Endodermal cell (in vitro differentiated cells): ENCODE measurements at regions not wholly inside any gene's neighbourhood (a gene's known extent, or its start where the extent isn't known, plus 50 kb on each side); places are given as distances from the start of the nearest gene placed in this dataset.

ENCODE experiments used
- DNase-seq: peaks from one replicate; pipeline ENCODE4 v3.0.0-alpha.2; 2017
- H3K27ac ChIP-seq: 2 replicates; pipeline ENCODE4 v1.5.1; 2013; ENCODE audit warnings: mild to moderate bottlenecking, low read depth, low read length, moderate library complexity
- H3K27me3 ChIP-seq: 2 replicates; pipeline ENCODE4 v1.6.1; 2013; ENCODE audit warnings: mild to moderate bottlenecking, low read length, moderate library complexity; ENCODE audit not compliant: insufficient read depth, control insufficient read depth, poor library complexity, severe bottlenecking
- H3K36me3 ChIP-seq: 2 replicates; pipeline ENCODE4 v1.7.0; 2013; ENCODE audit warnings: mild to moderate bottlenecking, low read length, moderate library complexity; ENCODE audit not compliant: control insufficient read depth, insufficient read depth
- H3K4me1 ChIP-seq: one replicate; pipeline ENCODE4 v1.7.0; 2013; ENCODE audit warnings: low read length; ENCODE audit not compliant: control insufficient read depth, insufficient read depth
- H3K4me3 ChIP-seq: 2 replicates; pipeline ENCODE4 v1.5.1; 2013; ENCODE audit warnings: mild to moderate bottlenecking, low read length, moderate library complexity
- H3K9ac ChIP-seq: 2 replicates; pipeline ENCODE4 v1.6.1; 2013; ENCODE audit warnings: mild to moderate bottlenecking, low read length, moderate library complexity; ENCODE audit not compliant: poor library complexity, severe bottlenecking; ENCODE audit errors: extremely low read depth
- H3K9me3 ChIP-seq: 2 replicates; pipeline ENCODE4 v1.6.1; 2013; ENCODE audit warnings: mild to moderate bottlenecking, low read length, moderate library complexity; ENCODE audit not compliant: control insufficient read depth
- H3K27ac Mint-ChIP-seq: 2 replicates; pipeline ENCODE4 v1.8.0; 2020; ENCODE audit warnings: mixed read lengths
- H3K27me3 Mint-ChIP-seq: 2 replicates; pipeline ENCODE4 v1.8.0; 2021; ENCODE audit warnings: mild to moderate bottlenecking, mixed read lengths; ENCODE audit not compliant: insufficient read depth
- H3K36me3 Mint-ChIP-seq: 2 replicates; pipeline ENCODE4 v1.8.0; 2020; ENCODE audit warnings: low read depth, mixed read lengths
- H3K4me1 Mint-ChIP-seq: 2 replicates; pipeline ENCODE4 v1.8.0; 2020; ENCODE audit warnings: mixed read lengths
- H3K4me3 Mint-ChIP-seq: 2 replicates; pipeline ENCODE4 v1.8.0; 2020; ENCODE audit warnings: mild to moderate bottlenecking, moderate library complexity, mixed read lengths
- H3K9me3 Mint-ChIP-seq: 2 replicates; pipeline ENCODE4 v1.8.0; 2020; ENCODE audit warnings: mild to moderate bottlenecking, mixed read lengths
- WGBS, 2 experiments: methylation state at CpG; one replicate each; pipeline versions ENCODE4 v1.1.5 to v1.1.7; 2013; ENCODE audit warnings: missing lambda C conversion rate in 2 of 2, mixed read lengths in 1 of 2; ENCODE audit not compliant: insufficient coverage in 1 of 2, insufficient read length in 1 of 2; 5-methylcytosine and 5-hydroxymethylcytosine counted together
- TF ChIP-seq, protein P1 (sequence below): fragments of 200-600 bp; sonication (generic); conservative IDR thresholded peaks from 2 replicates; pipeline ENCODE4 v1.5.0; 2021; ENCODE audit warnings: antibody characterized with exemption, mild to moderate bottlenecking

DNA sequence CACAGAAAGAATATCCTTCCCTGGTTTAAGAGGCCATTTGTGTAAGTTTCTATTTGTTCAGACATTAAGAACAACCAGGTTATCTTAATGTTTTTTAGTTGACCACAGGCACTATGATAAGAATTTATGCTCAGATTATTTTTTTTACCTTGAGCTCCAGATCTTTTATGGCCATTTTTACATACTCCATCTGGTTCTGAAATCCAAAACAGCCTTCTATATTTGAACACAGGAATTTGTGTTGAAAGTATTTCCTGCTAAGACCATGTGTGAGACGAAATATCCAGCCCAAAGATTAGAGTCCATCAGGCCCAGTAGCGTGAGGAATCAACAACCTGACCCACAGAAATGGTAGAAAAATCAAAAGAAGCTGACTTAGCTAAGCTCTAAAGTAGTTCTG, 569.9 kb upstream of the FAT3 start:
- H3K36me3 Mint-ChIP-seq, result no peaks in the 10 kb centered on the region
- WGBS, 2 experiments, result 90 to 100% methylated on average over 1 to 2 of the region's 2 CpGs

DNA sequence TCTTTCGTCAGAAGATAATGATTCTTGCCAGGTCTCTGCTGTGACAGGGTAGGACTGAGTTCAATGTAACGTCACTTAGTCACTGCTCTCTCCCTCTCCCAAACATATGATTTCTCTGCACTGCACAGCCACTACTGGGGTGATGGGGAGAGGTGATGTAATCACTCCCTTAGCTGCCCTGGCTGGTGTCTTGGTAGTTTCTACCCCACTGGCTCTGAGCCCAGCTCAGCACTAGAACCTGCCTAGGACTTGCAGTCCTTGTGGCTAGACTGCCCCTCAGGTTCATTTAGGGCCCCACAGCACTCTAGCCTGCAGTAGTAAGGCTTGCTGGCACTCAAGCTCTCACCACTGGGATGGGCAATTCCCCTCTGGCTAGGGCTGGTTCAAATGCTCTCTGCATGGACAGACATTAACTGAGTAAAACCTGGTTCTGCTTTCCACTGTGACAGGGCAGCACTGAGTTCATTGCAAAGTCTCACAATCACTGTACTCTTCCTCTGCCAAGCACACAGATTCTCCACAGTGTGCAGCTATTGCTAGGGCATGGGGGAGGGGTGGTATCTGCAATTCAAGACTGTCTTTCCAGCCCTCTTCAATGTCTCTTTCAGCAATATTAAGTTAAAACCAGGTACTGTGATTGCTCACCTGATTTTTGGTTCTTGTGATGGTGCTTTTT, 571.4 kb upstream of the FAT3 start:
- Mint-ChIP-seq H3K9me3 (peaks cover 2% of the 10 kb centered on the region), H3K4me1 (peaks cover 10% of the 10 kb centered on the region), H3K27me3 (no peaks in the 10 kb centered on the region), H3K27ac (no peak overlapping the region), H3K4me3 (no peak overlapping the region), H3K36me3 (no peaks in the 10 kb centered on the region)
- WGBS, 2 experiments, result 87 to 100% methylated on average over 1 of the region's 2 CpGs
- H3K4me3 ChIP-seq, result no peak overlapping the region
- peaks cover 3% of the 10 kb centered on the region for H3K4me1 ChIP-seq
- H3K27ac ChIP-seq, result no peak overlapping the region
- no peak overlapping the region for H3K9ac ChIP-seq
- no peaks in the 10 kb centered on the region for H3K9me3 ChIP-seq
- no peaks in the 10 kb centered on the region for H3K36me3 ChIP-seq
- DNase-seq, result no peak
- TF ChIP-seq, protein P1, sequence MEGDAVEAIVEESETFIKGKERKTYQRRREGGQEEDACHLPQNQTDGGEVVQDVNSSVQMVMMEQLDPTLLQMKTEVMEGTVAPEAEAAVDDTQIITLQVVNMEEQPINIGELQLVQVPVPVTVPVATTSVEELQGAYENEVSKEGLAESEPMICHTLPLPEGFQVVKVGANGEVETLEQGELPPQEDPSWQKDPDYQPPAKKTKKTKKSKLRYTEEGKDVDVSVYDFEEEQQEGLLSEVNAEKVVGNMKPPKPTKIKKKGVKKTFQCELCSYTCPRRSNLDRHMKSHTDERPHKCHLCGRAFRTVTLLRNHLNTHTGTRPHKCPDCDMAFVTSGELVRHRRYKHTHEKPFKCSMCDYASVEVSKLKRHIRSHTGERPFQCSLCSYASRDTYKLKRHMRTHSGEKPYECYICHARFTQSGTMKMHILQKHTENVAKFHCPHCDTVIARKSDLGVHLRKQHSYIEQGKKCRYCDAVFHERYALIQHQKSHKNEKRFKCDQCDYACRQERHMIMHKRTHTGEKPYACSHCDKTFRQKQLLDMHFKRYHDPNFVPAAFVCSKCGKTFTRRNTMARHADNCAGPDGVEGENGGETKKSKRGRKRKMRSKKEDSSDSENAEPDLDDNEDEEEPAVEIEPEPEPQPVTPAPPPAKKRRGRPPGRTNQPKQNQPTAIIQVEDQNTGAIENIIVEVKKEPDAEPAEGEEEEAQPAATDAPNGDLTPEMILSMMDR, result no peak
- H3K27me3 ChIP-seq, result no peaks in the 10 kb centered on the region

More for the DNA sequence above, 569.9 kb upstream of the FAT3 start:
- Histone ChIP-seq H3K9ac (no peak overlapping the region), H3K27me3 (no peaks in the 10 kb centered on the region), H3K27ac (no peak overlapping the region), H3K4me3 (no peak overlapping the region), H3K9me3 (peaks cover 6% of the 10 kb centered on the region), H3K4me1 (peaks cover 3% of the 10 kb centered on the region), H3K36me3 (no peaks in the 10 kb centered on the region)
- TF ChIP-seq, protein P1, result no peak
- no peak overlapping the region for H3K27ac Mint-ChIP-seq
- H3K4me1 Mint-ChIP-seq, result peaks cover 12% of the 10 kb centered on the region
- peaks cover 5% of the 10 kb centered on the region for H3K9me3 Mint-ChIP-seq
- H3K4me3 Mint-ChIP-seq, result no peak overlapping the region
- no peaks in the 10 kb centered on the region for H3K27me3 Mint-ChIP-seq
- DNase-seq, result no peak

DNA sequence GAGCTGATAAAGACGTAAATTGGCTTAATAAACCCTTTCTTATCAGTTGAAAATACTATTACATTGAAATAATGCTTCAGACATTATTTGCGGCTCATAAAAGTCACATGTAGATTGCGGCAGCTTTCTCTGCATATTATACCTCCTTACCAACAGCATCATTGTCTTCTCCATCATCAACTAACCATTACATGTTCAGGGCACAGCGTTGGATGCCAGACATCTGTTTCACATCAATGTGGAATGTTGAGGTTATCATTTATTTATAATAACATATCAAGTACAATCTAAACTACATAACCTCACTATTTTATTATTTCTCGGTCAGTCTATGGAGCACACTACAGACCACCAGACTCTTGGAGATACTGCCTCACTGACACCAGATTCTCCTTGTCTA, 573.8 kb upstream of the FAT3 start:
- no peaks in the 10 kb centered on the region for H3K9me3 Mint-ChIP-seq
- H3K36me3 ChIP-seq, result no peaks in the 10 kb centered on the region
- H3K4me3 Mint-ChIP-seq, result no peak overlapping the region
- 97% methylated on average over 5 of the region's 5 CpGs; no CpG with 5 or more reads in 1 of the 2 experiments for WGBS, 2 experiments
- H3K4me3 ChIP-seq, result no peak overlapping the region
- TF ChIP-seq, protein P1, result no peak
- no peak overlapping the region for H3K27ac ChIP-seq
- no peak overlapping the region for H3K27ac Mint-ChIP-seq
- H3K4me1 ChIP-seq, result peaks cover 3% of the 10 kb centered on the region
- H3K4me1 Mint-ChIP-seq, result peaks cover 5% of the 10 kb centered on the region
- no peaks in the 10 kb centered on the region for H3K9me3 ChIP-seq
- H3K9ac ChIP-seq, result no peak overlapping the region
- no peak for DNase-seq
- no peaks in the 10 kb centered on the region for H3K27me3 Mint-ChIP-seq
- no peaks in the 10 kb centered on the region for H3K27me3 ChIP-seq
- H3K36me3 Mint-ChIP-seq, result no peaks in the 10 kb centered on the region
